VCaP (cell line): ENCODE measurements at regions not wholly inside any gene's neighbourhood (a gene's known extent, or its start where the extent isn't known, plus 50 kb on each side); places are given as distances from the start of the nearest gene placed in this dataset.
"Not testable (repeated sequence)": the region's sequence is repeated elsewhere in the genome, so short reads cannot be mapped to it uniquely, and the experiment has no call there.

ENCODE experiments used
- H3K27ac ChIP-seq: fragments of 450-650 bp; 2 replicates; pipeline ENCODE4 v1.5.1; 2017
- TF ChIP-seq, protein P1 (sequence below): fragments of 450-650 bp; conservative IDR thresholded peaks from 2 replicates; pipeline ENCODE4 v1.5.1; 2017; ENCODE audit warnings: mild to moderate bottlenecking, moderate library complexity

DNA sequence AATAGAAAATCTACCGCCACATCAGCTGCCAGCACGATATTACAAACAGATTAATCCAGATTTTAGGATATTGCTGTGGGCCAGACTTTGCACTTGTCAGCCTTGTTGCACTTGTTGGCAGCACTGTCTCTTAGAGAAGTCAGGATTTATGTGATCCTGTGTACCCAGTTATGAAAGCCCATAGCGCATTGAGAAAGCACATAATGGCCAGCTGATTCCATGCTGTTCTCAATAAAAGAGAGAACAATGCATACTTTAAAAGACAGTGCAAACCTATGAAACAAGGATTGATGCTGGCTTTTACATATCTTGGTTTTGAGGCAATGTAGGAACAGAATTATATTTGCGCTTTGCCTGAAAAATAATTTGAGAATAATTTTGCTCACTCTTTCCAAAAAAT, 140.8 kb downstream of the CEP120 start:
- TF ChIP-seq, protein P1, sequence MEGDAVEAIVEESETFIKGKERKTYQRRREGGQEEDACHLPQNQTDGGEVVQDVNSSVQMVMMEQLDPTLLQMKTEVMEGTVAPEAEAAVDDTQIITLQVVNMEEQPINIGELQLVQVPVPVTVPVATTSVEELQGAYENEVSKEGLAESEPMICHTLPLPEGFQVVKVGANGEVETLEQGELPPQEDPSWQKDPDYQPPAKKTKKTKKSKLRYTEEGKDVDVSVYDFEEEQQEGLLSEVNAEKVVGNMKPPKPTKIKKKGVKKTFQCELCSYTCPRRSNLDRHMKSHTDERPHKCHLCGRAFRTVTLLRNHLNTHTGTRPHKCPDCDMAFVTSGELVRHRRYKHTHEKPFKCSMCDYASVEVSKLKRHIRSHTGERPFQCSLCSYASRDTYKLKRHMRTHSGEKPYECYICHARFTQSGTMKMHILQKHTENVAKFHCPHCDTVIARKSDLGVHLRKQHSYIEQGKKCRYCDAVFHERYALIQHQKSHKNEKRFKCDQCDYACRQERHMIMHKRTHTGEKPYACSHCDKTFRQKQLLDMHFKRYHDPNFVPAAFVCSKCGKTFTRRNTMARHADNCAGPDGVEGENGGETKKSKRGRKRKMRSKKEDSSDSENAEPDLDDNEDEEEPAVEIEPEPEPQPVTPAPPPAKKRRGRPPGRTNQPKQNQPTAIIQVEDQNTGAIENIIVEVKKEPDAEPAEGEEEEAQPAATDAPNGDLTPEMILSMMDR: no peak
- no peak overlapping the region for H3K27ac ChIP-seq

- not testable (repeated sequence) for H3K27ac ChIP-seq
Observed at GRCh38 chr5:123280854-123281253, 142.3 kb downstream of the CEP120 start.

GRCh38 chr5:123279136-123279535, 144.1 kb downstream of the CEP120 start:
- TF ChIP-seq, protein P1: no peak
- no peak overlapping the region for H3K27ac ChIP-seq

DNA sequence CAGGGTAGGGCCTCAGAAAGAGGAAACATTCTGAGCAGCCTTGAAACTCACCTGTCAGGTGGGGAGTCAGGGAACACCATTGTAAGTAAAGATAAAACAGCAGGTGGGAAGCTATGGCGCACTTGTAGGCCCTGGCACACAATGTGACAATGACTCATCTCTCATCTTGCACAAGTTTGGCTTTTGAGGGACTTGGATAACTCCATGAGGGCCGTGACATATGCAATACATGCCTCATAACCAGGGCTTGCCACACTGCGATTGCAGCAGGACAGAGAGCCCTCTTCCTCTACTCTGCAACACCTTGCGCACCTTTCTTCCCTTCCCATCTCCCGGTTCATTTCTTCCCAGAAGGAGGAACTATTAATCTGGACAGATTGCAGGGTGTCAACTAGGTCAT, 144.9 kb downstream of the CEP120 start:
- H3K27ac ChIP-seq: no peak overlapping the region
- TF ChIP-seq, protein P1: no peak

GRCh38 chr5:123273984-123274383, 149.2 kb downstream of the CEP120 start:
- TF ChIP-seq, protein P1: peak; percentile 52; the same call in 1 of the 2 replicates
- no peak overlapping the region for H3K27ac ChIP-seq

- H3K27ac ChIP-seq: no peak overlapping the region
Observed at GRCh38 chr5:123273095-123273494, 150.1 kb downstream of the CEP120 start.

GRCh38 chr5:123269851-123270250, 153.4 kb downstream of the CEP120 start:
- no peak overlapping the region for H3K27ac ChIP-seq
- TF ChIP-seq, protein P1: no peak

More at GRCh38 chr5:123273095-123273494, 150.1 kb downstream of the CEP120 start:
- TF ChIP-seq, protein P1: no peak

DNA sequence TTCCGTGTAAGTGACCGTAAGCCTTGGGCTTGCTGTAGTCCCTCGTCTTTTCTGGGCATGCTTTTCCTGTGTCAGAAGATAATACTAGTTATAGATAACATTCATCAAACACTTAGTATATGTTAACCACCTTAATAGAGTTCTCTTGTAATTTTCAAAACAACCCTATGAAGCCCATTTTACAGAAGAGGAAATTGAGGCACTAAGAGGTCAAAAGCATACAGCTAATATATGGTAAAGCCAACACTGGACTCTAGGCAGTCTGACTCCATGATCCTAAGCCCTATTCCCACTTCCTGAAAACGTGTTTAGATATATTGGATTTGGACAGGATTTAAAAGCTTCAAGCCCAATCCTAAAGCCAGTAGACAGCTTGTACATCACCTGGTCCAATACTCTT, 153.8 kb downstream of the CEP120 start:
- no peak overlapping the region for H3K27ac ChIP-seq
- TF ChIP-seq, protein P1: no peak
